ENCODE measurements at regions not wholly inside any gene's neighbourhood (a gene's known extent, or its start where the extent isn't known, plus 50 kb on each side); places are given as distances from the start of the nearest gene placed in this dataset.

- Mint-ChIP-seq H3K4me1 (no peaks in the 10 kb centered on the region), H3K27me3 (peaks cover 1% of the 10 kb centered on the region), H3K36me3 (no peaks in the 10 kb centered on the region), H3K9me3 (peaks cover 5% of the 10 kb centered on the region), H3K27ac (no peak overlapping the region), H3K4me3 (no peak overlapping the region)
- DNase-seq (ENCODE audit: low spot score in 2 of 2) (no peak), ATAC-seq (ENCODE audit: low read depth) (no peak)
Observed at GRCh38 chr10:10503772-10504171, 513.9 kb upstream of the CELF2 start.

GRCh38 chr10:10508211-10508610 lies 509.5 kb upstream of the CELF2 start:
- Mint-ChIP-seq H3K27me3 (peaks cover 1% of the 10 kb centered on the region), H3K36me3 (no peaks in the 10 kb centered on the region)
- ATAC-seq (ENCODE audit: low read depth) = no peak

GRCh38 chr10:10510179-10510578 lies 507.5 kb upstream of the CELF2 start:
- peaks cover 4% of the 10 kb centered on the region for H3K27me3 Mint-ChIP-seq
- H3K9me3 Mint-ChIP-seq = no peaks in the 10 kb centered on the region
- H3K4me3 Mint-ChIP-seq = no peak overlapping the region
- ATAC-seq (ENCODE audit: low read depth) (no peak), DNase-seq (ENCODE audit: low spot score in 2 of 2) (no peak)
- no peaks in the 10 kb centered on the region for H3K36me3 Mint-ChIP-seq
- no peak overlapping the region for H3K27ac Mint-ChIP-seq
- H3K4me1 Mint-ChIP-seq = no peaks in the 10 kb centered on the region

More at GRCh38 chr10:10508211-10508610, 509.5 kb upstream of the CELF2 start:
- DNase-seq (ENCODE audit: low spot score in 2 of 2) = no peak
- Mint-ChIP-seq H3K4me1 (no peaks in the 10 kb centered on the region), H3K9me3 (no peaks in the 10 kb centered on the region), H3K27ac (no peak overlapping the region), H3K4me3 (no peak overlapping the region)

- DNase-seq (ENCODE audit: low spot score in 2 of 2) = no peak
- no peaks in the 10 kb centered on the region for H3K36me3 Mint-ChIP-seq
- ATAC-seq (ENCODE audit: low read depth) = no peak
- no peak overlapping the region for H3K27ac Mint-ChIP-seq
- H3K9me3 Mint-ChIP-seq = no peaks in the 10 kb centered on the region
- no peak overlapping the region for H3K4me3 Mint-ChIP-seq
- H3K4me1 Mint-ChIP-seq = no peaks in the 10 kb centered on the region
- peaks cover 8% of the 10 kb centered on the region for H3K27me3 Mint-ChIP-seq
Observed at GRCh38 chr10:10513067-10513466, 504.6 kb upstream of the CELF2 start.

- no peaks in the 10 kb centered on the region for H3K4me1 Mint-ChIP-seq
- no peak for ATAC-seq (ENCODE audit: low read depth)
- no peak overlapping the region for H3K4me3 Mint-ChIP-seq
- H3K27ac Mint-ChIP-seq = no peak overlapping the region
- H3K9me3 Mint-ChIP-seq = no peaks in the 10 kb centered on the region
- DNase-seq (ENCODE audit: low spot score in 2 of 2) = no peak
- H3K36me3 Mint-ChIP-seq = no peaks in the 10 kb centered on the region
- H3K27me3 Mint-ChIP-seq = peaks cover 12% of the 10 kb centered on the region
Observed at GRCh38 chr10:10513898-10514297, 503.8 kb upstream of the CELF2 start.

- H3K36me3 Mint-ChIP-seq = no peaks in the 10 kb centered on the region
Observed at GRCh38 chr10:10514797-10515196, 502.9 kb upstream of the CELF2 start.

GRCh38 chr10:10515479-10516204 lies 502.0 kb upstream of the CELF2 start:
- Mint-ChIP-seq H3K27me3 (peaks cover 12% of the 10 kb centered on the region), H3K36me3 (no peaks in the 10 kb centered on the region), H3K4me3 (no peak overlapping the region), H3K27ac (no peak overlapping the region), H3K9me3 (no peaks in the 10 kb centered on the region), H3K4me1 (peaks cover 4% of the 10 kb centered on the region)
- no peak for DNase-seq (ENCODE audit: low spot score in 2 of 2)
- ATAC-seq (ENCODE audit: low read depth) = no peak

More at GRCh38 chr10:10514797-10515196, 502.9 kb upstream of the CELF2 start:
- no peak for DNase-seq (ENCODE audit: low spot score in 2 of 2)
- H3K27me3 Mint-ChIP-seq = peaks cover 12% of the 10 kb centered on the region
- ATAC-seq (ENCODE audit: low read depth) = no peak
- no peaks in the 10 kb centered on the region for H3K9me3 Mint-ChIP-seq
- no peak overlapping the region for H3K4me3 Mint-ChIP-seq
- no peak overlapping the region for H3K27ac Mint-ChIP-seq
- H3K4me1 Mint-ChIP-seq = no peaks in the 10 kb centered on the region

GRCh38 chr10:10516346-10517130 lies 501.1 kb upstream of the CELF2 start:
- ATAC-seq (ENCODE audit: low read depth) = no peak
- H3K4me3 Mint-ChIP-seq = no peak overlapping the region
- H3K27ac Mint-ChIP-seq = no peak overlapping the region
- H3K9me3 Mint-ChIP-seq = no peaks in the 10 kb centered on the region
- peaks cover 12% of the 10 kb centered on the region for H3K27me3 Mint-ChIP-seq
- no peak for DNase-seq (ENCODE audit: low spot score in 2 of 2)
- H3K36me3 Mint-ChIP-seq = no peaks in the 10 kb centered on the region
- H3K4me1 Mint-ChIP-seq = peaks cover 7% of the 10 kb centered on the region

- Mint-ChIP-seq H3K27me3 (peaks cover 12% of the 10 kb centered on the region), H3K4me1 (peaks cover 7% of the 10 kb centered on the region), H3K9me3 (no peaks in the 10 kb centered on the region), H3K27ac (no peak overlapping the region), H3K4me3 (no peak overlapping the region), H3K36me3 (no peaks in the 10 kb centered on the region)
- no peak for ATAC-seq (ENCODE audit: low read depth)
- DNase-seq (ENCODE audit: low spot score in 2 of 2) = no peak
Observed at GRCh38 chr10:10517866-10518265, 499.8 kb upstream of the CELF2 start.

GRCh38 chr10:10519674-10520073 lies 498.0 kb upstream of the CELF2 start:
- H3K27ac Mint-ChIP-seq = no peak overlapping the region
- no peaks in the 10 kb centered on the region for H3K36me3 Mint-ChIP-seq

GRCh38 chr10:10520491-10521385 lies 496.9 kb upstream of the CELF2 start:
- Mint-ChIP-seq H3K4me1 (peaks cover 7% of the 10 kb centered on the region), H3K4me3 (no peak overlapping the region), H3K36me3 (no peaks in the 10 kb centered on the region), H3K27ac (no peak overlapping the region), H3K27me3 (peaks cover 11% of the 10 kb centered on the region), H3K9me3 (no peaks in the 10 kb centered on the region)
- ATAC-seq (ENCODE audit: low read depth) (peak; percentile 81), DNase-seq (ENCODE audit: low spot score in 2 of 2) (no peak)

More at GRCh38 chr10:10519674-10520073, 498.0 kb upstream of the CELF2 start:
- DNase-seq (ENCODE audit: low spot score in 2 of 2) (no peak), ATAC-seq (ENCODE audit: low read depth) (no peak)
- Mint-ChIP-seq H3K4me1 (peaks cover 7% of the 10 kb centered on the region), H3K4me3 (no peak overlapping the region), H3K9me3 (no peaks in the 10 kb centered on the region), H3K27me3 (peaks cover 9% of the 10 kb centered on the region)

- Mint-ChIP-seq H3K9me3 (no peaks in the 10 kb centered on the region), H3K4me3 (no peak overlapping the region), H3K27me3 (peaks cover 3% of the 10 kb centered on the region)
Observed at GRCh38 chr10:10526846-10527245, 490.8 kb upstream of the CELF2 start.

GRCh38 chr10:10527861-10528562 lies 489.7 kb upstream of the CELF2 start:
- no peak overlapping the region for H3K27ac Mint-ChIP-seq
- DNase-seq (ENCODE audit: low spot score in 2 of 2) = no peak
- peaks cover 3% of the 10 kb centered on the region for H3K27me3 Mint-ChIP-seq
- no peak for ATAC-seq (ENCODE audit: low read depth)
- H3K4me3 Mint-ChIP-seq = no peak overlapping the region
- H3K9me3 Mint-ChIP-seq = no peaks in the 10 kb centered on the region
- H3K36me3 Mint-ChIP-seq = no peaks in the 10 kb centered on the region
- no peaks in the 10 kb centered on the region for H3K4me1 Mint-ChIP-seq

More at GRCh38 chr10:10526846-10527245, 490.8 kb upstream of the CELF2 start:
- H3K36me3 Mint-ChIP-seq = no peaks in the 10 kb centered on the region
- ATAC-seq (ENCODE audit: low read depth) (no peak), DNase-seq (ENCODE audit: low spot score in 2 of 2) (no peak)
- no peak overlapping the region for H3K27ac Mint-ChIP-seq
- no peaks in the 10 kb centered on the region for H3K4me1 Mint-ChIP-seq

All from memory B cell (primary cell).